ENCODE measurements at regions not wholly inside any gene's neighbourhood (a gene's known extent, or its start where the extent isn't known, plus 50 kb on each side); places are given as distances from the start of the nearest gene placed in this dataset.

- Histone ChIP-seq H3K36me3 (ENCODE audit: control insufficient read depth, insufficient read depth, low read length) (no peaks in the 10 kb centered on the region), H3K27me3 (replicated peaks; ENCODE audit: control insufficient read depth, insufficient read depth, low read length) (no peaks in the 10 kb centered on the region), H3K4me3 (replicated peaks; ENCODE audit: low read depth, low read length) (no peak overlapping the region)
- no peak for TF ChIP-seq CTCF (IDR thresholded peaks at IDR 0.05; ENCODE audit: insufficient read depth, low read length, poor library complexity, severe bottlenecking)
- DNase-seq (ENCODE audit: extremely low read depth, insufficient read length), result no peak
Observed at GRCh38 chr5:167712986-167713585, 578.4 kb upstream of the WWC1 start.

- DNase-seq (ENCODE audit: extremely low read depth, insufficient read length), result no peak
- TF ChIP-seq CTCF (IDR thresholded peaks at IDR 0.05; ENCODE audit: insufficient read depth, low read length, poor library complexity, severe bottlenecking), result no peak
- H3K4me3 ChIP-seq (replicated peaks; ENCODE audit: low read depth, low read length), result no peak overlapping the region
- no peaks in the 10 kb centered on the region for H3K27me3 ChIP-seq (replicated peaks; ENCODE audit: control insufficient read depth, insufficient read depth, low read length)
- no peaks in the 10 kb centered on the region for H3K36me3 ChIP-seq (ENCODE audit: control insufficient read depth, insufficient read depth, low read length)
Observed at GRCh38 chr5:167713896-167714295, 577.5 kb upstream of the WWC1 start.

- DNase-seq (ENCODE audit: extremely low read depth, insufficient read length), result no peak
- H3K27me3 ChIP-seq (replicated peaks; ENCODE audit: control insufficient read depth, insufficient read depth, low read length), result no peaks in the 10 kb centered on the region
- no peaks in the 10 kb centered on the region for H3K36me3 ChIP-seq (ENCODE audit: control insufficient read depth, insufficient read depth, low read length)
- TF ChIP-seq CTCF (IDR thresholded peaks at IDR 0.05; ENCODE audit: insufficient read depth, low read length, poor library complexity, severe bottlenecking), result no peak
- H3K4me3 ChIP-seq (replicated peaks; ENCODE audit: low read depth, low read length), result no peak overlapping the region
Observed at GRCh38 chr5:167716126-167716775, 575.2 kb upstream of the WWC1 start.

GRCh38 chr5:167720259-167720658, 571.2 kb upstream of the WWC1 start:
- H3K36me3 ChIP-seq (ENCODE audit: control insufficient read depth, insufficient read depth, low read length), result no peaks in the 10 kb centered on the region
- TF ChIP-seq CTCF (IDR thresholded peaks at IDR 0.05; ENCODE audit: insufficient read depth, low read length, poor library complexity, severe bottlenecking), result no peak
- H3K27me3 ChIP-seq (replicated peaks; ENCODE audit: control insufficient read depth, insufficient read depth, low read length), result no peaks in the 10 kb centered on the region
- no peak overlapping the region for H3K4me3 ChIP-seq (replicated peaks; ENCODE audit: low read depth, low read length)
- no peak for DNase-seq (ENCODE audit: extremely low read depth, insufficient read length)

- no peaks in the 10 kb centered on the region for H3K36me3 ChIP-seq (ENCODE audit: control insufficient read depth, insufficient read depth, low read length)
- no peak for DNase-seq (ENCODE audit: extremely low read depth, insufficient read length)
- no peaks in the 10 kb centered on the region for H3K27me3 ChIP-seq (replicated peaks; ENCODE audit: control insufficient read depth, insufficient read depth, low read length)
- TF ChIP-seq CTCF (IDR thresholded peaks at IDR 0.05; ENCODE audit: insufficient read depth, low read length, poor library complexity, severe bottlenecking), result no peak
- no peak overlapping the region for H3K4me3 ChIP-seq (replicated peaks; ENCODE audit: low read depth, low read length)
Observed at GRCh38 chr5:167720676-167721260, 570.7 kb upstream of the WWC1 start.
